ENCODE measurements at regions not wholly inside any gene's neighbourhood (a gene's known extent, or its start where the extent isn't known, plus 50 kb on each side); places are given as distances from the start of the nearest gene placed in this dataset.

DNA sequence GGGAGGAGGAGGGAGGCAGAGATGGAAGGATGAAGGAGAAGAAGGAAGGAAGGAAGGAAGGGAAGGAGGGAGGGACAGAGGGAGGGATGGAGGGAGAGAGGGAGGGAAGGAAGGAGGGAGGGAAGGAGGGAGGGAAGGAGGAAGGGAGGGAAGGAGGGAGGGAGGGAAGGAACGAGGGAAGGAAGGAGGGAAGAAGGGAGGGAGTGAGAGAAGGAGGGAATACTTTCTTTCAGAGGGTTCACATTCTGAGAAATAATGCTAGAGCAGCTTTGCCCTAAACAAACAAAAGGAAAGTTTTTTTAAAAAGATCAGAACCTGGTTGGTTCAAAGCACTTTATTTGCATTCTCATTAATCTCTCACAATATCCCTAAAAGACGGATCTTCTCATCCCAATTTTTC lies 96.1 kb upstream of the NXT1 start:
- no peak for DNase-seq (ENCODE audit: low spot score)

DNA sequence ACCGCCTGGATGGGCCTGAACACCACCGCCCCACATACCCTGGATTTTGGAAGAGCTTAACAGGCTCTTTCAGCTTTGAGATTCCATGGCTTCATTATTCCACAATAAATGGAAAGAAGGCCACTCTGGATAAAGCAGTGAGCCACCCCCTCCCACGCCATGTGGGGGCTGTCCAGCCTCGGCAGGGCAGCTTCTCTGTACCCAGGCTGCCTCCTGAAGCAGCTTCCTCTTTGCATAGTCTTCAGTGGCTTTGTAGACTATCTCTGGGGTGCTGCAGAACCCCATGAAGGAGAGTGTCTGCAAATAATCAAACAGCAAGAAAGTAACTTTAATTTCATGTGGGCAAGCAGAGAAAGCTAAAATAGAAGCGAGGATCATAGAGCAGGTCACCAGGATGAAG lies 96.6 kb upstream of the NXT1 start:
- DNase-seq (ENCODE audit: low spot score) (peak; percentile 14), ATAC-seq (no peak)

More for the DNA sequence above, 96.1 kb upstream of the NXT1 start:
- ATAC-seq: no peak

- DNase-seq (ENCODE audit: low spot score) (no peak), ATAC-seq (no peak)
Measured at GRCh38 chr20:23253524-23253923, 97.1 kb upstream of the NXT1 start.

- ATAC-seq (no peak), DNase-seq (ENCODE audit: low spot score) (peak; percentile 5)
Measured at GRCh38 chr20:23251779-23252178, 98.8 kb upstream of the NXT1 start.

GRCh38 chr20:23249541-23249940 lies 101.0 kb upstream of the NXT1 start:
- DNase-seq (ENCODE audit: low spot score) (peak; percentile 12), ATAC-seq (no peak)

DNA sequence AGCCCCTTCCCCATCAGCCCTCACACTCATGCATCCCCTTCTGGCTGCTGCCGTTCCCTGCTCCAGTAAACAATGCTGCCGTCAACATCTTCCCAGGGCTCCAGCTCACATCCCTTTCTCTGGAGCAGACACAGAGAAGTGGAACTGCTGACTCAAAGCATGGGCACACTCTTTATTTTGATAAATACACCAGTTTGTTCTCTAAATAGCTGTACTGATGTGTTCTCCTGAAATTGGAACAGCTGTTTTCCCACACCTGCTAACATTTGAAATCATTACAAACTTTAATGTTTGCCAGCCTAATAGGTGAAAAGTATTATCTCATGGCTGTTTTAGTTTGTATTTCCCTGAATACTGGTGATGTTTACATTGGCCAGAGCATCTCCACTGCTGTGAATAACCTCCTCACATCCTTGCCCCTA lies 102.1 kb upstream of the NXT1 start:
- peak; percentile 14 for DNase-seq (ENCODE audit: low spot score)
- ATAC-seq: no peak

DNA sequence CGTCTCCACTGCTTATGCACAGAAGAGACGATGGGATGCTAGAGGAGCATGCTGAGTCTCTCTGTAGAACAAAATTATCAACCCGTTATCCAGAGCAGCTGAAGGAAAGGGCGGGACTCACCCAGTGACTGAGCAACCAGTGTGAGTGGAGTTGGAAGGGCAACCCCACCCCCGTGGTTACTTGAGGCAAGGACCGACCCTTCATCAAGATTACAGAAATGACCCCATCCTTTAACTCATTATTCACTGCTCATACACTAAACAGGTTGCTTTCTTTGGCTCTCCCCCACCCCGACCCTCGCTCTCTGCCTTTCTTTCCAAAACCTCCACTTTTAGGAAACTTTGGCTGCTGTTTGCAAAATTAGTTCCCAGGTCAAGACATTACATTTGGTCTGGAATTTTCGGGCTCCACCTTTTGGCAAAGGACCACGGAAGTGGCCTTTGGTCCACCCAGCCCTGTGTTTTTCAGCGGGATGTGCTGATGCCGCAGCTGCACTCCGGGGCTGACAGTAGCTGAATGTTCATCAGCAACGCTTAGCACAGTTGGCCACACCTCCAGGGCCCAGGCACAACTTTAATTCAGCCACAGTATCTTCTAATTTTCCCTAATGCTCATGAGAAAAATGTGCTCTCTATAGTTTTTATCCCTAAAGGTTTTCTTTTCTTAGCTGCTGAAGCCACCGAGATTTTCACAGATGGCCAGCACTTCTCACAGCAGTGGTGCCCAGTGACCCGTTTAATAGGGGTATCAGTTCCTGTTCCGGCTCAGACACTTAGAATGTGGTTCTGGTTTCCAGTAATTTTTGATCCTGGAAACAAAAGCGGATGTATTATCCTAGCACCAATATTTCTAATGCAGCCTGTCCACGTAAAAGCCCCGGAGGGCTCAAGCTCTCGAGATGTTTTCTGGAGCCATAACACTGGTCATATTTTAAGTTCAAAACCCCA lies 103.6 kb upstream of the NXT1 start:
- ATAC-seq (peak; percentile 45), DNase-seq (ENCODE audit: low spot score) (peak; percentile 40)

DNA sequence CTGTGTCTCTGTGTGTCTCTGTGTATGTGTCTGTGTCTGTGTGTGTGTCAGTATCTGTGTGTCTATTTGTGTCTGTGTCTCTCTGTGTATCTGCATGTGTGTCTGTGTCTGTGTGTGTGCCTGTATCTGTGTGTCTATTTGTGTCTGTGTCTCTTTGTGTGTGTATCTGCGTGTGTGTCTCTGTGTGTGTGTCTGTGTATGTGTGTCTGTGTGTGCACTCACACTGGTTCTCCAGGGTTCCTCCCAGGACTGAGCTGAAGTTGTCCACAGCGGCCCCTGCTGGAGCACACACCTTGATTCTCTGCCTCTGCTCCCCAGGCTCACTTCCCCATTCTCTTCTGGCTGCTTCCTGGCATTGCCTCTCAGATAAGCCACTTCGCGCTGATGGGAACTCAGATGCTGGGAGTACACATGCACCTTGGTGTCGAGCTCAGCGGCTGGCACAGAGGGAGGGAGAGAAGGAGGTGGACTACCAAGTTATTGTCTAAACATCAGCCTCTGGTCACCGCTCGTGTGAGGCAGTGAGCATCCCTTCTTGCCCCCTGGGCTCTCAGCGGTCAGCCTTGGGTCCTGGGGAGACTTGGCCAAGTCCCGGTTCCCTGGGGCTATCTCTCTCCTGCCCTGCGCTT lies 104.9 kb upstream of the NXT1 start:
- DNase-seq (ENCODE audit: low spot score) (peak; percentile 49), ATAC-seq (peak; percentile 84)

DNA sequence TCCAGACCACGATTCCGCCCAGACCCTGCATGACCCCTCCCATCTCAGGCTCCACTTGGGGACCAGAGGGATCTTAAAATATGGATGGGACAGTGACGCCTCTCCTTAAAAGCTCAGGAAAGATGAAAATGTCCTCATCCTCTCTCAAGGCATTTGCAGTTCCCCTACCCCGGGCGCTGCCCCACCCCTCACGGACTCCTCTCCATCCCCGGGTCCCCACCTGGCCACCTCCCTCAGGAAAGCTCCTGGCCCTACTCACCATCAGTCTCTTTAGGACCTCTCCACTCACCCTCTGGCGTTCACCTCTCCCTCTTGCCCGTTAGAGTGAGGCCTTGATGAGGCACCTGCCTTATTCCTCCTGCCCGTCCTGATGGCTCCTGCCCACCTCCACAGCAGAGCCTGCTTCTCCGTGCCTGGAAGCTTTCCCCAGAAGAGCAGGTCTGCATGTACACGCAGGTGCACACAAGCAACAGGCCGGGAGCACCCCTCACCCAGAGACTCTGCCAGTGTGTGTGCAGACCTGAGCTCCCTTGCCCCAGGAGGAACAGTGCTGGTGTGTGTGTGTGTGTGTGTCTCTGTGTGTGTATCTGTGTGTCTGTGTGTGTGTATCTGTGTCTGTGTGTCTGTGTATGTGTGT lies 105.6 kb upstream of the NXT1 start:
- ATAC-seq: no peak
- peak; percentile 39 for DNase-seq (ENCODE audit: low spot score)

GRCh38 chr20:23244156-23244915 lies 106.3 kb upstream of the NXT1 start:
- DNase-seq (ENCODE audit: low spot score) (peak; percentile 35), ATAC-seq (no peak)

DNA sequence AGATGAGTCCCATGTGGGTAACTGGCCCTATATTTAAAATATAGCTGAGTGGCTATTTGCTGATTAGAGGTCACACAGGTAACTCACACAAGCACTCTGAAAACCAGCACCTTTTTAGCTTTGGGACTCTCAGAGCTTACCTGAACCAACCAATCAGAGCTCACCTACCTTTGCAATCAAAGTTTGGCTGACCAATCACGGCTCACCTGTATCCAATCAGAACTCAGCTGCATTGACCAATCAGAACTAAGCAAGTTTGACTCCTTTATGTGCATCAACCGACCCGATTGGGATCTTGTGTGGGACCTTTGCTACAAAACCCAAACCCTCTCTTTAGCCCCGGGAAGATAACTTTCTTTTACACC lies 106.8 kb upstream of the NXT1 start:
- DNase-seq (ENCODE audit: low spot score) (no peak), ATAC-seq (no peak)

- ATAC-seq (no peak), DNase-seq (ENCODE audit: low spot score) (no peak)
Measured at GRCh38 chr20:23242556-23243180, 107.9 kb upstream of the NXT1 start.

DNA sequence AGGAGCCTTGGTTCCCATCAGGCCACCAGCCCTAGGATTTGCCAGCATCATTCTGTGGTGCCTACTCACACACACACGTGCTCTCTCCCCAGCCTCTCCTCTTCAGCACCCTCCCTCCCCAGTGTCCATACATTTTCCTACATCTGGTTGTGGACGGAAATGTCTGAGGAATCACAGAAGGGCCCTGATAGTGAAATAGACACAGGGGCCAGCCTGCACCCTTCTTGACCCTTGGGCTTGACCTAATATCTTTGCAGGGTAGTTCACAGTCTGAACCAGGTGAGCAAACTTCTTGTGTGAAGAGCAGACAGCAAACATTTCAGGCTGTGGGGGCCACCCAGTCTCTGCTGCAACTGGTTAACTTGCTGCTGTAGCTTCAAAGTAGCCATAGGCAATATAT lies 108.5 kb upstream of the NXT1 start:
- DNase-seq (ENCODE audit: low spot score): peak; percentile 10
- no peak for ATAC-seq

DNA sequence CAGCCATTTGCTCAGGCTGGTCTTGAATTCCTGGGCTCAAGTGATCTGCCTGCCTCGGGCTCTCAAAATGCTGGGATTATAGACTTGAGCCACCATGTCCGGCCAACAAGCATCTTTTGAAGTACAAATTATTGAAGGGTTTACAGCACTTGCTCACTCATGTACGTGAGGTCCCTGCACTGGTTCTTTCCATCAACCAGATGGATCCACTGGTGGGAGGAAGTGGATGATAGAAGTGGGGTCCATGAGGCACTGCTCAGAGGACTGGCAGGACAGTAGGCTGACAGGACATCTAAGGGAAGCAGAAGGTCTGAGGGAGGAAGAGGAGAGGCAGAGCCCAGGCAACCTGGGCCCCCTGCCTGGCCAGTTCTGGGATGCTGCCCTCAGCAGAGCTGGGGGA lies 109.2 kb upstream of the NXT1 start:
- peak; percentile 21 for DNase-seq (ENCODE audit: low spot score)
- ATAC-seq: no peak

DNA sequence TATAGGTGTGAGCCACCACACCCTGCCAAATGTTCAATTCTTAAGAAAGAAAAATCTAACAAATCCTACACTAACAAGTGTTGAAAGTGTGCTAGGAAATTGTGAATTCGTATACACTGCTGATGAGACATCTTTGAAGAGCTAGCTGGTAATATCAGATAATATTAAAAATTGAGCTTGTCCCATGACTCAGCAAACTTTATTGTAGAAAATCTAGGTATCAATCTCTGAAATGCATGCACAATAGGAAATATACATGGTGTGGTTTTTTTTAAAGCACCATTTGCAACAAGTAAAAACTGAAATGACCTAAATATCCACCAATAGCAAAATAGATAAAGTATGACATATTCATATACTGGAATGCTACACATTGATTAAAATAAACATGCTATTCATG lies 110.1 kb upstream of the NXT1 start:
- ATAC-seq: no peak
- no peak for DNase-seq (ENCODE audit: low spot score)

DNA sequence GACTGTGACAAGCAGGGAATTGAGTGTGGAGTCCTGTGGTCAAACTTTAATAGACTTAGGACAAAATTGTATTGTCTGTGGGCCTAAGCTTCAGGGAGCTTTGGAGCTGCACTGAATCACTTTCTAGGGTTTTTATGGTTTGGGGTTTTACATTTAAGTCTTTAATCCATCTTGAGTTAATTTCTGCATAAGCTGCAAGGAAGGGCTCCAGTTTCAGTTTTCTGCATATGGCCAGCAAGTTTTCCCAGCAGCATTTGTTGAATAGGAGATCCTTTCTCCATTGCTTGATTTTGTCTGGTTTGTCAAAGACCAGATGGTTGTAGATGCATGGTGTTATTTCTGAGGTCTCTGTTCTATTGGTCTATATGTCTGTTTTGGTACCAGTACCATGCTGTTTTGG lies 113.4 kb upstream of the NXT1 start:
- ATAC-seq (no peak), DNase-seq (ENCODE audit: low spot score) (no peak)

DNA sequence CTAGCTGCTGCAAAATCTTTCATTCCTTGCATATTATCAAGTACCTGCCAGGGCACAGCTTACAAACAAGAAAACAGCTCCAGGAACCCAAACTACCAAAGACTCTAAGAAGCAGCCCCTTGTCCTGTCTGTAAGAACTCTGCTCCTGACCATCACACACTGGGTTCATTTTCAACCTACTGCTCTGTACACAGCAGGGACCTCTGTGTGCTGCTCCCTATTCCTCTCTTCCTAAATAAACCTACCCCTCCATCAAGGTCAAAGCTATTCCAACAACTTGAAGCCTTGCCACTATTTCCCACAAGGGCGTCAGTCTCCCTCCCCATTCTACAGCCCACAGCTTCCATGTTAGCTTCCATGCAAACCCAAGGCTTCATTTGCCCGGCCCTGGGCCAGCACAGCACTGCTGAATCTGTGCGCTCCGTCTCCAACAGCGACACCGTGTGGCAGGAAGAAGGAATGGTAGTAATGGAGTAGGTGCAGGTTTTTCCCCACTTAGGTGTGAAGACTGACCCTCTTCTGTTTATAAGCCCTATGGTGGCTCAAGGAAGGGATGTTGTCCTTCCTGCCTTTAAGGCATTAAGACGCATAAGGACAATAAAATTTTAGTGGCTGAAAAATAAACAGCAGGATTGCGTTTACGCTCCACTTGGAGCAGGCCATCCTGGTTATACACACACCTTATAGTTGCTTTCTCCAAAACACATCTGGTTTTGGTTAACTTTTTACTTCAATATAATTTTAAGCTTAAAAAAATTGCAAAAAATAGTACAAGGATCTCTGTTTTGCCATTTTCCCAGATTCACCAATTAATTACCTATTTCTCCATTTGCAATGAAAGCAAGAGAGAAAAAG lies 115.2 kb upstream of the NXT1 start:
- DNase-seq (ENCODE audit: low spot score) (peak; percentile 11), ATAC-seq (peak; percentile 91)

DNA sequence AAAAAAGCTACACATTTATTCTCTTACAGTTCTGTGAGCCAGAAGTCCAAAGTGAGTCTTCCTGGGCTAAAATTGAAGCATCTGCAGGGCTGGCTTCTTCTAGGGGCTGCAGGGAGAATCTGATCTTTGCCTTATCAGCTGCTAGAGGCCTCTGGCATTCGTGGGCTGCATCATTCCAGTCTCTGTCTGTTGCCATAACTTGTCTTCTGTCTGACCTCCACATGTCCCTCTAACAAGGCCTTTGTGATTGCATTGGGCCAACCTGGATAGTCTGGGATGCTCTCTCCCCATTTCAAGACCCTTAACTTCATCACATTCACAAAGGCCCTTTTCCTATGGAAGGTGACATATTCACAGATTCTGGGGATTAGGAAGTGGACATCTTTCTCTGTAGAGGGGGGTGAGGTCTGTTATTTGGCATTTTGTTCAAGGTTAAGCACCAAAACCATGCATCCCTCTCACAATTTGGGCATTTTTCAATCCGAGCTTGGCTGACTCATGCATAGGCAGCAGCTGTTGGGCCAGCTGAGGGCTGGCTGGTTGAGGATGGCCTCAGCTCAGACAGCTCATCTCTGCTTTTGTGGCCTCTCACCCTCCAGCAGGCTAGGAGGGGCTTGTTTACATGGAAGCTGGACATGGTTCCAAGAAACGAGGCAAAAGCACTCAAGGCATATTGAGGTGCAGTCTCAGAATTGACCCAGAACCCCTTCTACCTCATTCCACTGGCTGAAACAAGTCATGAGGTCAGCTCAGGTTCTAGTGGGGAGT lies 116.1 kb upstream of the NXT1 start:
- DNase-seq (ENCODE audit: low spot score): no peak

GRCh38 chr20:23233341-23233740 lies 117.2 kb upstream of the NXT1 start:
- ATAC-seq: no peak
- no peak for DNase-seq (ENCODE audit: low spot score)

More for the DNA sequence above, 116.1 kb upstream of the NXT1 start:
- no peak for ATAC-seq

All from left lobe of liver (tissue), 2 donors.